ENCODE measurements at regions not wholly inside any gene's neighbourhood (a gene's known extent, or its start where the extent isn't known, plus 50 kb on each side); places are given as distances from the start of the nearest gene placed in this dataset.

DNA sequence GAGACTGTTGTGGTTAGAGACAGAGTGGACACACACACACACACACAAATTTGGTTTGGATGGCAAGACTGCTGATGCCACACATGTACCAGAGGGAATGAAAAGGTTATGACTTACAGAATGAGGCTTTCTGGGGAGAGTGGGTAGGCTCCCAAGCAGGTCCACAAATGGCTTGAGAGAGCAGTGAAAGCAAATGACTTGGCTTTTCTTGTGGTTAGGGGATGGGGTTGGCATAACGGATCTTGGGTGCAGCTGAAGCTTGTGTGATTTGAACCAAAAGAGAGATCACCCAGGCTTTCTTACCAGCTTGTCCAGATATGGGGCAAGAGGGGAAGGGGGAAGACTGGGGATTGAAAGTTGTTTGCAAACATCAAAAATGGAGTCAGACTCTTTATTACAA is 73.9 kb upstream of the OLIG3 start:
- no peak for DNase-seq
- peaks cover 0 to 7% (median 0%) of the 10 kb centered on the region in 4 donors for H3K4me1 ChIP-seq
- TF ChIP-seq POLR2A (IDR thresholded peaks at IDR 0.05): no peak
- peaks cover 0 to 5% (median 0%) of the 10 kb centered on the region in 4 donors for H3K9me3 ChIP-seq
- intact Hi-C loops (cut with DNase I; ENCODE audit: low total_unique reads): no loop called here
- H3K4me3 ChIP-seq: no peak overlapping the region
- H3K36me3 ChIP-seq: no peaks in the 10 kb centered on the region
- H3K27me3 ChIP-seq: no peaks in the 10 kb centered on the region
- no peak overlapping the region for H3K27ac ChIP-seq
- 59 to 86% (median 79%) methylated on average over 1 of the region's 1 CpG for whole genome bisulfite sequencing, 5 donors

DNA sequence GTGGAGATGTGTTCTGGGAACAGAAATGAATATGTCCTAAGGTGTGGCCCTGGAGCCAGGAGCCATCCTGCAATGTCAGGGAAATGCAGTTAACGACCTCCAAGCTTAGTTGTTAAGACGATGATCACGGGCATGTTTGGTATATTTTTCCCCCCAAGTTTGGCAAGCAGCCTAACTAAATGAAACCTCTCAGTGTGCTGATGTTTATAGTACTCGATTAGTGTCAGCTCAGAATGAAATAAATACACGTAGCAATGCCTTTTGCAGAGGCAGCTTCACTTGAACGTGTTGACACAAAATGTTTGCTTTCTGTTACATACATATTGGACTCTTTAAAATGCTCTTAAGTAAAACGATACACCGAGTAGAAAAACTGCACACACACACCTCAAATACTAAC is 76.2 kb upstream of the OLIG3 start:
- H3K27me3 ChIP-seq: no peaks in the 10 kb centered on the region
- intact Hi-C loops (cut with DNase I; ENCODE audit: low total_unique reads): no loop called here
- no peaks in the 10 kb centered on the region for H3K9me3 ChIP-seq
- peak in 1 of 2 donors; percentile 75 for DNase-seq
- no peak overlapping the region for H3K4me3 ChIP-seq
- peaks cover 0 to 7% (median 0%) of the 10 kb centered on the region in 4 donors for H3K4me1 ChIP-seq
- no peaks in the 10 kb centered on the region for H3K36me3 ChIP-seq
- no peak overlapping the region for H3K27ac ChIP-seq
- WGBS, 5 donors: 17 to 34% (median 21%) methylated on average over 8 of the region's 8 CpGs
- TF ChIP-seq POLR2A (IDR thresholded peaks at IDR 0.05) (no peak), POLR2AphosphoS5 (IDR thresholded peaks at IDR 0.05) (no peak), EP300 (IDR thresholded peaks at IDR 0.05) (no peak)
- TF ChIP-seq, protein P1, sequence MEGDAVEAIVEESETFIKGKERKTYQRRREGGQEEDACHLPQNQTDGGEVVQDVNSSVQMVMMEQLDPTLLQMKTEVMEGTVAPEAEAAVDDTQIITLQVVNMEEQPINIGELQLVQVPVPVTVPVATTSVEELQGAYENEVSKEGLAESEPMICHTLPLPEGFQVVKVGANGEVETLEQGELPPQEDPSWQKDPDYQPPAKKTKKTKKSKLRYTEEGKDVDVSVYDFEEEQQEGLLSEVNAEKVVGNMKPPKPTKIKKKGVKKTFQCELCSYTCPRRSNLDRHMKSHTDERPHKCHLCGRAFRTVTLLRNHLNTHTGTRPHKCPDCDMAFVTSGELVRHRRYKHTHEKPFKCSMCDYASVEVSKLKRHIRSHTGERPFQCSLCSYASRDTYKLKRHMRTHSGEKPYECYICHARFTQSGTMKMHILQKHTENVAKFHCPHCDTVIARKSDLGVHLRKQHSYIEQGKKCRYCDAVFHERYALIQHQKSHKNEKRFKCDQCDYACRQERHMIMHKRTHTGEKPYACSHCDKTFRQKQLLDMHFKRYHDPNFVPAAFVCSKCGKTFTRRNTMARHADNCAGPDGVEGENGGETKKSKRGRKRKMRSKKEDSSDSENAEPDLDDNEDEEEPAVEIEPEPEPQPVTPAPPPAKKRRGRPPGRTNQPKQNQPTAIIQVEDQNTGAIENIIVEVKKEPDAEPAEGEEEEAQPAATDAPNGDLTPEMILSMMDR (IDR thresholded peaks at IDR 0.05): no peak

DNA sequence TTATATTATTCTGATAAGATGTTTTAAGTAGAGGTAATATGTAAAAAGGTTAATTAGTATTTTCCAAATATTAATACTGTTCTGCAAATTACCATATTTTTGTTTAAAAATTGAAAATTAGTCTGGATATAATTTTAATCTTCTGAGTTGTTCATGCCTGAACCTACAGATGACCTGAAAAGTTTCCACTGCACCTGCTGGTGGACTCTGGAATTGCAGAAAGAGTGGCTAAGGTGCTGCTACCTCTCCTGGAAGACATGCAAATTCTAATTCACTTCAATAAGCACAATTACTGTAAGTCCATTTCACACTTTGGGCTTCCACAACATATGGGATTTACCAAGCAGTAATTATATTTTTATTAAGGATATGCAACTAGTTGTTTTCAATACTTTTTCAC is 77.7 kb upstream of the OLIG3 start:
- peak; percentile 54 for DNase-seq
- Histone ChIP-seq H3K27me3 (no peaks in the 10 kb centered on the region), H3K9me3 (no peaks in the 10 kb centered on the region), H3K36me3 (no peaks in the 10 kb centered on the region), H3K4me3 (no peak overlapping the region), H3K27ac (no peak overlapping the region), H3K4me1 (peaks cover 0 to 7% (median 0%) of the 10 kb centered on the region in 4 donors)
- TF ChIP-seq EP300 (IDR thresholded peaks at IDR 0.05): no peak
- TF ChIP-seq, protein P1 (IDR thresholded peaks at IDR 0.05): peak in 4 of 7 experiments; percentile 11 to 57 (median 42)
- no peak for TF ChIP-seq POLR2AphosphoS5 (IDR thresholded peaks at IDR 0.05)
- TF ChIP-seq POLR2A (IDR thresholded peaks at IDR 0.05): no peak
- intact Hi-C loops (cut with DNase I; ENCODE audit: low total_unique reads): no loop called here

DNA sequence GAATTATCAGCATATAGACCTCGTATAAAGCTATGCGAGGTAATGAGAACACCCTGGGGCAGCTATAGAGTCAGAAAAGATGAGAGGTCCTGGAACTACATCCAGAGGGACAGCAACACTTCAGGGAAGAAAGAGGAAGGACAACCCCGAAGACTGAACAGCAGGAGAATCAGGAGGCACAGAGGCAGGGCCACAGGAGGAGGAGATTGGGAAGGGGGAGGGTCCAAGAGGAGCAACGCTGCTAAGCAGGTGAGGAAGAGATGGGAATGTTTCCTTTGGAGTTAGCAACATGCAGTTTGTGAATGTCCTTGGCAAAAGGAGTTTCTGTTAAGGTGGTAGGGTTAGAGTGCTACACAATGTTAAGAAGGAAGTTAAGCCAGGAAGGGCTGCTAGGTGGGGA is 79.5 kb upstream of the OLIG3 start:
- TF ChIP-seq EP300 (IDR thresholded peaks at IDR 0.05) (no peak), POLR2AphosphoS5 (IDR thresholded peaks at IDR 0.05) (no peak), POLR2A (IDR thresholded peaks at IDR 0.05) (no peak)
- TF ChIP-seq, protein P1 (IDR thresholded peaks at IDR 0.05): no peak
- Histone ChIP-seq H3K36me3 (no peaks in the 10 kb centered on the region), H3K27ac (no peak overlapping the region), H3K4me3 (no peak overlapping the region), H3K4me1 (peaks cover 0 to 7% (median 1%) of the 10 kb centered on the region in 4 donors), H3K27me3 (no peaks in the 10 kb centered on the region), H3K9me3 (no peaks in the 10 kb centered on the region)
- no peak for DNase-seq
- WGBS, 5 donors: 70 to 78% (median 72%) methylated on average over 4 of the region's 4 CpGs
- intact Hi-C loops (cut with DNase I; ENCODE audit: low total_unique reads): no loop called here

DNA sequence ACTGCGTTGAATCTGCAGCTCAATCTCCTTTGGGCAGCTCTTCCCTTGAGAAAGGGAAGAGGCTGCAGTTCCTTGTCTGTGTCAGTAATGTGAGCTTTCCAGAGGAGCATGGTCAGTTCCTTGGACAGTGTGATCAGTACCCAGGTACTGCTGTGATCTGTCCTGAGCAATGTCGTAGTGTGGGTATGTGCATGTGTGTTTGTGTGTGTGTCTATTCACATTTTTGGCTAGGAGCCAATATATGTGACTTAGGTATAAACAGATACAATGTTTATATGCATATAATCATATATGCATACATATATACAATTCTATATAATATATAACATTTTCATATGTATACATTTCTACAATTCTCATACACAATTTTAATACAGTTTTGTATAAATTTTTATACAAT is 85.4 kb upstream of the OLIG3 start:
- no peaks in the 10 kb centered on the region for H3K36me3 ChIP-seq
- no peak overlapping the region for H3K4me3 ChIP-seq
- TF ChIP-seq, protein P1 (IDR thresholded peaks at IDR 0.05): no peak
- no peak for TF ChIP-seq POLR2A (IDR thresholded peaks at IDR 0.05)
- no peak for TF ChIP-seq POLR2AphosphoS5 (IDR thresholded peaks at IDR 0.05)
- no peak for TF ChIP-seq EP300 (IDR thresholded peaks at IDR 0.05)
- intact Hi-C loops (cut with DNase I; ENCODE audit: low total_unique reads): no loop called here
- peaks cover 0 to 6% (median 0%) of the 10 kb centered on the region in 4 donors for H3K4me1 ChIP-seq
- WGBS, 5 donors: 63 to 77% (median 67%) methylated on average over 2 of the region's 2 CpGs
- H3K27me3 ChIP-seq: no peaks in the 10 kb centered on the region
- peaks cover 0 to 4% (median 0%) of the 10 kb centered on the region in 4 donors for H3K9me3 ChIP-seq
- no peak for DNase-seq
- no peak overlapping the region for H3K27ac ChIP-seq
